ENCODE measurements at regions not wholly inside any gene's neighbourhood (a gene's known extent, or its start where the extent isn't known, plus 50 kb on each side); places are given as distances from the start of the nearest gene placed in this dataset.

DNA sequence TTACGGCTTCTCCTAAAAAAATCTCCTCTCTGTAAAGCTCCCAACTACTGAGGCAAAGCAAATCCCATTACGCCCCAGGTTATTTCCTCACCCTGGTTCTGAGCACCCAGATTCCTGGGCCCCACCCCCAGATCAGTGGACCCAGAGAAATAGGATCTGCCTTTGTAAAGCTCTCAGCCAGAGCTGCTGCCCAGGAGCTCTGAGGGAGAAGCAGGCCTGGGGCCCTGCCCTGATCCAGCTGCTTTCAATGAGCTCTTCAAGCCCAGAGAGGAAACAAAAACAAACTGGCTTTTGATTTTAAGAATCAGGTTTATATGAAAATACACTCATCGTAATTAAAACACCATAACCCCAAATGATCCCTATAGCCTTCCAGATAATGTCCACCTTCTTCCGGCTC is 124.5 kb downstream of the C5orf15 start:
- intact Hi-C loops (cut with DNase I): no loop called here
- Histone ChIP-seq H3K4me3 (no peak overlapping the region), H3K27me3 (no peaks in the 10 kb centered on the region), H3K27ac (no peak overlapping the region), H3K36me3 (no peaks in the 10 kb centered on the region), H3K4me1 (no peaks in the 10 kb centered on the region), H3K9me3 (no peaks in the 10 kb centered on the region)
- no peak for TF ChIP-seq CTCF (IDR thresholded peaks at IDR 0.05)
- DNase-seq (ENCODE audit: low spot score in 2 of 2): peak in 1 of 2 donors; percentile 12

DNA sequence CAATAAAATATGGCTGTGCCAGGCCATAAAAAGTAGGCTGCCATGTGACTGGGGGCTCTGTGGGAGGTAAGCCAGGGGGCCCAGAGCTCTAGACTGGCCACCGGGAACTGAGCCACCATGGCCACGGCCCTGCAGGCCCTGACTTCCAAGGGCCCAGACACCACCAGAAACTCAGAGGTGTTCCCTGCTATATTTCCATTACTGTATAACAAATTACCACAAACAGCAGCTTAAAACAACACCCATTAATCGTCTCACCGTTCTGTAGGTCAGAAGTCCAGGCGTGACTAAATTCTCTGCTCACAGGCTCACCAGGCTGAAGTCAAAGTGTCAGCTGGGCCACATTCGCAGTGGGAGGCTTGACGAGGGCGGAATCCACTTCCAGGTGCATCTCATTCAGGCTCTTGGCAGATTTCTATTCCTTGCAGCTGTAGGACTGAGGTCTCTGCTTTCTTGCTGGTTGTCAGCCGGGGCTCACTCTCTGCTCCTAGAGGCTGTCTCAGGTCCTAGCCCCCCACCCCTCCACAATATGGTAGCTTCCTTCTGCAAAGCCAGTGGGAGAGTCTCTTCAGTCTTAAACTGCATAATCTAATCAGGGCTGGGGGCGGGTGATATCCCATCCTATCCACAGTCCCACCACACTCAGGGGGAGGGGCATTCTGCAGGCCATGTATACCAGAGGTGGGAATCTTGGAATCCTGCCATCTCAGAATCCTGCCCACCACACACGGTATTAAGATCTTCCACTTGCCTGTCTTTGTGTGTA is 125.4 kb downstream of the C5orf15 start:
- H3K36me3 ChIP-seq: no peaks in the 10 kb centered on the region
- no peaks in the 10 kb centered on the region for H3K4me1 ChIP-seq
- no peak overlapping the region for H3K27ac ChIP-seq
- peak in 1 of 2 donors; percentile 52 for DNase-seq (ENCODE audit: low spot score in 2 of 2)
- H3K27me3 ChIP-seq: no peaks in the 10 kb centered on the region
- intact Hi-C loops (cut with DNase I): no loop called here
- no peak for TF ChIP-seq CTCF (IDR thresholded peaks at IDR 0.05)
- no peaks in the 10 kb centered on the region for H3K9me3 ChIP-seq
- no peak overlapping the region for H3K4me3 ChIP-seq

DNA sequence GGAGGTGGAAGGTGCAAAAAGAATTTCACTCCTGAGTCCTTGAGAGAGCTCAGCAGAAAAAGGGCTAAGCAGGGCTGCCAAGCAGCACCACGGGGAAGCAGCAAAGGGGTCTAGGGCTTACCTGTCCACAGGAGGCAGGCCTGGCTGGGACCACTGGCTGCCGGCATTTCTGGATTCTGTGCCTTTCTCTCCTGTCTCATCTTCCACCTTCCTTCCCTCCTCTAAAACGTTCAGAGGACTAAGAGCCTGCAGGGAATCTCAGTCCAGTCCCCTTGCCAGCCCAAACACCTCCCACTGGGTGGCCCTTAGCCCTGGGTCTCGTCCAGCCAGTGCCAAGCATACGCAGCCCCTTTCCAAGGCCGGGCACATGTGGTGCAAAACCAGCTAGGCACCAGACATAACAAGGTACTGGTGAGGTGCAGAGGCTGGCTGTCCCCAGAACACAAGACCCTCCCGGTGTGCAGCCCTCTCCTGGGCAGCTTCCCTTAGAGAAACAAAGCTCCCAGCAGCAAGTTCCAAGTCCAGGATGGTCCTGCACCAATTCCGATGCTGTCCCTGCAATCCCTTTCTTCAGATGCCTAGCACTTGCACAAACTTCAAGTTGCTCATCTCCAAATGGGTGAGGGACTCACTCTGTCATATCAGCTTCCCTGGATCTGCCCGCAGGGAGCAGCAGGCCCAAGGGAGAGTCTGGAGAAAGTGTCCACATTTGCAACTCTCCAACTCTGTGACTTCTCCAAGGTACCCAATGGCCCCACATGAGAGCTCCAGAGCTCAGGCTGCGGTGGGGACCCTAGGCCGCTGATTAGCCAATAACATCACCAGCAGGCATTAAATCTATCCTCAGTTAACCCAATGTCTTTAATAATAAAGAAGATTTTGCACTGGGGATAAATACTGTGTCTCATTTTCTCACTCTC is 126.3 kb downstream of the C5orf15 start:
- intact Hi-C loops (cut with DNase I): no loop called here

GRCh38 chr5:133840168-133840567 is 128.3 kb downstream of the C5orf15 start:
- Histone ChIP-seq H3K4me1 (no peaks in the 10 kb centered on the region), H3K4me3 (no peak overlapping the region), H3K9me3 (no peaks in the 10 kb centered on the region), H3K27me3 (no peaks in the 10 kb centered on the region), H3K27ac (no peak overlapping the region), H3K36me3 (no peaks in the 10 kb centered on the region)
- intact Hi-C loops (cut with DNase I): no loop called here
- no peak for TF ChIP-seq CTCF (IDR thresholded peaks at IDR 0.05)
- DNase-seq (ENCODE audit: low spot score in 2 of 2): no peak

More for the DNA sequence above, 126.3 kb downstream of the C5orf15 start:
- Histone ChIP-seq H3K4me3 (no peak overlapping the region), H3K27me3 (no peaks in the 10 kb centered on the region), H3K27ac (no peak overlapping the region), H3K36me3 (no peaks in the 10 kb centered on the region), H3K9me3 (no peaks in the 10 kb centered on the region), H3K4me1 (no peaks in the 10 kb centered on the region)
- no peak for TF ChIP-seq CTCF (IDR thresholded peaks at IDR 0.05)
- peak in 1 of 2 donors; percentile 52 for DNase-seq (ENCODE audit: low spot score in 2 of 2)

- H3K27ac ChIP-seq: no peak overlapping the region
- no peaks in the 10 kb centered on the region for H3K9me3 ChIP-seq
- no peak overlapping the region for H3K4me3 ChIP-seq
- no peak for TF ChIP-seq CTCF (IDR thresholded peaks at IDR 0.05)
- no peaks in the 10 kb centered on the region for H3K36me3 ChIP-seq
- H3K27me3 ChIP-seq: no peaks in the 10 kb centered on the region
- H3K4me1 ChIP-seq: no peaks in the 10 kb centered on the region
- intact Hi-C loops (cut with DNase I): no loop called here
- DNase-seq (ENCODE audit: low spot score in 2 of 2): no peak
Measured at GRCh38 chr5:133839721-133840120, 128.7 kb downstream of the C5orf15 start.
